Astrocyte (in vitro differentiated cells and primary cell): ENCODE measurements at regions not wholly inside any gene's neighbourhood (a gene's known extent, or its start where the extent isn't known, plus 50 kb on each side); places are given as distances from the start of the nearest gene placed in this dataset.

Experiments
- CTCF ChIP-seq: IDR thresholded peaks from 2 replicates; pipeline ENCODE4 v1.5.1; 2011; ENCODE audit warnings: low read depth, mild to moderate bottlenecking, inconsistent platforms, low read length, moderate library complexity; ENCODE audit not compliant: insufficient read depth
- EZH2 ChIP-seq: IDR thresholded peaks from 2 replicates; pipeline ENCODE4 v1.6.1; 2012; ENCODE audit warnings: mild to moderate bottlenecking, low read length, inconsistent platforms; ENCODE audit not compliant: insufficient read depth

DNA sequence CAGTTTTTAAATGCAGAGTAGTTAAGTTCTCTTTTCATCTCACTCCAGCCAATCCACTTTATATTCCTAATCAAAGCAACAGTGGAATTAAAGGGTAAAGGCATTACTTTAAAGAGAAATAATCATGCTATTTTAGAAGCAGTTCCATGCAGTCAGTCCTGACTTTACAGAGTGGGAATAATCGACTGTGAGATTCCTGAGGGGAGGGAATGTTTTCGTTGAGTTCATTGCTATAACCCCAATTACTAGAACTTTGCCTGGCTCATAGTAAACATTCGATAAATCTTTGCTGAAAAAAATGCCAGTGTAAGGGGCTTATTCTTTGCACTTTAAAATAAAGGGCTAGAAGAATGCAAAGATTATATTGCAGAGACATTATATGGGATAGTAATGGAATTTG is 127.2 kb upstream of the ASTN2 start:
- TF ChIP-seq CTCF (no peak), EZH2 (no peak)
